B cell (primary cell): ENCODE measurements at regions not wholly inside any gene's neighbourhood (a gene's known extent, or its start where the extent isn't known, plus 50 kb on each side); places are given as distances from the start of the nearest gene placed in this dataset.

Experiments used
- ATAC-seq: fragments of 200-7000 bp; cut with Tn5 transposase; one replicate; pipeline ENCODE4 v1.10.0; 2021; ENCODE audit warnings: low read depth, mild to moderate bottlenecking, moderate number of reproducible peaks, moderate library complexity
- CTCF ChIA-PET: fragments of 350-600 bp; sonication (Branson Sonifier 250); formaldehyde crosslinking; loops from one replicate; lab custom pipeline; 2021; ENCODE audit warnings: antibody characterized with exemption, inconsistent platforms; lab: Charles Lee
- POLR2A ChIA-PET: fragments of 350-600 bp; sonication (Branson Sonifier 250); formaldehyde crosslinking; loops from one replicate; lab custom pipeline; 2021; ENCODE audit warnings: antibody characterized with exemption; lab: Charles Lee
- DNase-seq: peaks from one replicate; pipeline ENCODE4 v3.0.0; 2013
- H2AFZ ChIP-seq: 2 replicates; pipeline ENCODE4 v1.6.1; 2012; ENCODE audit warnings: mild to moderate bottlenecking, low read depth, low read length; ENCODE audit not compliant: insufficient read depth, poor library complexity, severe bottlenecking
- H3K27ac ChIP-seq, 2 donors: 1 replicate in 1 of 2; 2 replicates in 1 of 2; pipeline ENCODE4 v1.5.1; 2012 to 2013; ENCODE audit warnings: low read length in 2 of 2, mild to moderate bottlenecking in 2 of 2, moderate library complexity in 1 of 2
- H3K27me3 ChIP-seq, 4 experiments: fragments of 200-600 bp in 1 of 4; sonication (generic) in 1 of 4; replicated peaks in 1 of 4; 1 replicate in 2 of 4; 2 replicates in 2 of 4; pipeline versions ENCODE4 v1.6.1 to v1.7.0; 2013 to 2016; ENCODE audit warnings: low read length in 3 of 4, mild to moderate bottlenecking in 2 of 4, mixed read lengths in 1 of 4, moderate library complexity in 1 of 4; ENCODE audit not compliant: insufficient read depth in 4 of 4, control insufficient read depth in 3 of 4; ENCODE audit errors: control extremely low read depth in 1 of 4
- H3K36me3 ChIP-seq, 2 experiments: replicated peaks in 1 of 2; 1 replicate in 1 of 2; 2 replicates in 1 of 2; pipeline versions ENCODE4 v1.6.1 to v1.7.1; 2013; ENCODE audit warnings: low read length in 1 of 2; ENCODE audit not compliant: insufficient read depth in 2 of 2, control insufficient read depth in 1 of 2; ENCODE audit errors: control extremely low read depth in 1 of 2, extremely low read depth in 1 of 2
- H3K4me1 ChIP-seq, 2 donors: fragments of 200-600 bp in 1 of 2; sonication (generic) in 1 of 2; 1 replicate in 1 of 2; 2 replicates in 1 of 2; pipeline versions ENCODE4 v1.5.1 to v1.6.1; 2013 to 2017; ENCODE audit warnings: low read length in 2 of 2; ENCODE audit not compliant: control insufficient read depth in 2 of 2, insufficient read depth in 2 of 2
- H3K4me2 ChIP-seq: replicated peaks from 2 replicates; pipeline ENCODE3; 2012; ENCODE audit warnings: mild to moderate bottlenecking, low read depth, low read length; ENCODE audit not compliant: poor library complexity, severe bottlenecking
- H3K4me3 ChIP-seq, 5 experiments: fragments of 200-600 bp in 1 of 5; sonication (generic) in 1 of 5; 1 replicate in 3 of 5; 2 replicates in 2 of 5; pipeline versions ENCODE4 v1.5.1 to v1.7.0; 2011 to 2016; ENCODE audit warnings: low read length in 4 of 5, mild to moderate bottlenecking in 4 of 5, low read depth in 2 of 5, control low read depth in 1 of 5, moderate library complexity in 1 of 5; ENCODE audit not compliant: insufficient read depth in 1 of 5; ENCODE audit errors: control extremely low read depth in 1 of 5, extremely low read depth in 1 of 5
- H3K79me2 ChIP-seq: fragments of 200-600 bp; sonication (generic); one replicate; pipeline ENCODE4 v1.6.0; 2016; ENCODE audit warnings: low read length; ENCODE audit not compliant: control insufficient read depth, insufficient read depth
- H3K9ac ChIP-seq: fragments of 200-600 bp; sonication (generic); 2 replicates; pipeline ENCODE4 v1.6.1; 2017; ENCODE audit warnings: mild to moderate bottlenecking, low read length, moderate library complexity
- H3K9me3 ChIP-seq, 3 donors: one replicate each; pipeline versions ENCODE4 v1.6.1 to v1.7.1; 2013; ENCODE audit warnings: low read length in 2 of 3; ENCODE audit not compliant: control insufficient read depth in 2 of 3, insufficient read depth in 1 of 3; ENCODE audit errors: control extremely low read depth in 1 of 3
- H4K20me1 ChIP-seq: 2 replicates; pipeline ENCODE4 v1.6.0; 2012; ENCODE audit warnings: mild to moderate bottlenecking, low read length; ENCODE audit not compliant: insufficient read depth, control insufficient read depth, poor library complexity, severe bottlenecking
- H3K27ac Mint-ChIP-seq: one replicate; pipeline ENCODE4 v1.8.0; 2021; ENCODE audit warnings: mixed read lengths
- H3K27me3 Mint-ChIP-seq: one replicate; pipeline ENCODE4 v1.8.0; 2021; ENCODE audit warnings: mixed read lengths
- H3K4me1 Mint-ChIP-seq: one replicate; pipeline ENCODE4 v1.8.0; 2021; ENCODE audit warnings: mixed read lengths
- H3K4me3 Mint-ChIP-seq: one replicate; pipeline ENCODE4 v1.8.0; 2021; ENCODE audit warnings: mixed read lengths
- H3K9me3 Mint-ChIP-seq: one replicate; pipeline ENCODE4 v1.8.0; 2022; ENCODE audit warnings: mixed read lengths; ENCODE audit not compliant: insufficient read depth
- CTCF ChIP-seq: fragments of 200-600 bp; IDR thresholded peaks from one replicate; pipeline ENCODE4 v1.8.0; 2022; ENCODE audit warnings: antibody characterized with exemption, mild to moderate bottlenecking
- EZH2 ChIP-seq: IDR thresholded peaks from 2 replicates; pipeline ENCODE4 v1.6.1; 2012; ENCODE audit warnings: borderline replicate concordance, low read depth, mild to moderate bottlenecking, moderate library complexity, low read length; ENCODE audit not compliant: insufficient read depth, poor library complexity, severe bottlenecking
- WGBS: methylation state at CpG from one replicate; pipeline ENCODE4 v1.1.5; 2013; ENCODE audit warnings: missing lambda C conversion rate; ENCODE audit not compliant: insufficient coverage; 5-methylcytosine and 5-hydroxymethylcytosine counted together
- intact Hi-C: fragments of 100-400 bp; cut with micrococcal nuclease; formaldehyde crosslinking; loops from one replicate; pipeline ENCODE4 v1.10.0; 2022

- intact Hi-C loops, result no loop called here
- H3K4me1 Mint-ChIP-seq, result no peaks in the 10 kb centered on the region
- no peak overlapping the region for H3K27ac Mint-ChIP-seq
- Histone ChIP-seq H3K4me3 (no peak overlapping the region), H3K27me3 (no peaks in the 10 kb centered on the region), H4K20me1 (no peaks in the 10 kb centered on the region), H3K4me1 (no peaks in the 10 kb centered on the region), H3K4me2 (no peak overlapping the region), H3K79me2 (no peaks in the 10 kb centered on the region), H3K9me3 (peaks cover 0 to 8% (median 0%) of the 10 kb centered on the region in 3 donors), H3K27ac (no peak overlapping the region), H3K9ac (no peak overlapping the region), H3K36me3 (no peaks in the 10 kb centered on the region), H2AFZ (no peak overlapping the region)
- no peaks in the 10 kb centered on the region for H3K27me3 Mint-ChIP-seq
- ATAC-seq (no peak), DNase-seq (no peak)
- no peak overlapping the region for H3K4me3 Mint-ChIP-seq
- TF ChIP-seq EZH2, result no peak
- TF ChIP-seq CTCF, result no peak
- ChIA-PET CTCF (no interaction called here), POLR2A (no interaction called here)
- WGBS, result no CpG with 5 or more reads among the region's 1 CpG
- H3K9me3 Mint-ChIP-seq, result peaks cover 5% of the 10 kb centered on the region
Observed at GRCh38 chr6:66065313-66065712, 358.3 kb upstream of the EYS start.

- Histone ChIP-seq H3K27ac (no peak overlapping the region), H2AFZ (no peak overlapping the region), H3K4me2 (no peak overlapping the region), H3K9ac (no peak overlapping the region), H3K4me3 (no peak overlapping the region), H3K27me3 (no peaks in the 10 kb centered on the region), H3K36me3 (no peaks in the 10 kb centered on the region), H4K20me1 (no peaks in the 10 kb centered on the region), H3K4me1 (no peaks in the 10 kb centered on the region), H3K9me3 (no peaks in the 10 kb centered on the region), H3K79me2 (no peaks in the 10 kb centered on the region)
- Mint-ChIP-seq H3K9me3 (peaks cover 6% of the 10 kb centered on the region), H3K27ac (no peak overlapping the region), H3K4me1 (no peaks in the 10 kb centered on the region), H3K4me3 (no peak overlapping the region), H3K27me3 (no peaks in the 10 kb centered on the region)
- ChIA-PET CTCF (no interaction called here), POLR2A (no interaction called here)
- DNase-seq, result no peak
- WGBS, result no CpG with 5 or more reads among the region's 1 CpG
- TF ChIP-seq EZH2, result no peak
- no peak for ATAC-seq
- intact Hi-C loops, result no loop called here
Observed at GRCh38 chr6:66057034-66057433, 350.0 kb upstream of the EYS start.
